ENCODE measurements at regions not wholly inside any gene's neighbourhood (a gene's known extent, or its start where the extent isn't known, plus 50 kb on each side); places are given as distances from the start of the nearest gene placed in this dataset.

DNA sequence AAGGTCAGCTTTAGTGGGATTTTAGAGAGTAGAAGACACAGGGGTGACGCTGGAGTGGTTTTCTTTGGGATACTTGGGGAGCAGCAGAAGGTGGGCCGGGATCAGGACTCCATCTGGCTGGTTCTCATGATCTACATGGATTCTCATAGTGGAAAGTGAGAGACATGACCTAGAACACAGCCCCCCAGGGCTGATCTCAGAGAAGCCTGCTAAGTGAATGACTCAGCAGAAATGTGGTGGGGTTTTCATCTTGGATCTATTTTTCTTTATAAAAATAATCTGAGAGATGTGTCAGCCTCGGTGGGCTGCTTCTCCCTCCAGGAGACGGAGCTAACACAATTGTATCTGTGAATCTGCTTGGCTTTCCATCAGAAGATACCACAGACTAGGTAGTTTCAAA, 484.4 kb downstream of the TMEM121 start:
- TF ChIP-seq, protein P1, sequence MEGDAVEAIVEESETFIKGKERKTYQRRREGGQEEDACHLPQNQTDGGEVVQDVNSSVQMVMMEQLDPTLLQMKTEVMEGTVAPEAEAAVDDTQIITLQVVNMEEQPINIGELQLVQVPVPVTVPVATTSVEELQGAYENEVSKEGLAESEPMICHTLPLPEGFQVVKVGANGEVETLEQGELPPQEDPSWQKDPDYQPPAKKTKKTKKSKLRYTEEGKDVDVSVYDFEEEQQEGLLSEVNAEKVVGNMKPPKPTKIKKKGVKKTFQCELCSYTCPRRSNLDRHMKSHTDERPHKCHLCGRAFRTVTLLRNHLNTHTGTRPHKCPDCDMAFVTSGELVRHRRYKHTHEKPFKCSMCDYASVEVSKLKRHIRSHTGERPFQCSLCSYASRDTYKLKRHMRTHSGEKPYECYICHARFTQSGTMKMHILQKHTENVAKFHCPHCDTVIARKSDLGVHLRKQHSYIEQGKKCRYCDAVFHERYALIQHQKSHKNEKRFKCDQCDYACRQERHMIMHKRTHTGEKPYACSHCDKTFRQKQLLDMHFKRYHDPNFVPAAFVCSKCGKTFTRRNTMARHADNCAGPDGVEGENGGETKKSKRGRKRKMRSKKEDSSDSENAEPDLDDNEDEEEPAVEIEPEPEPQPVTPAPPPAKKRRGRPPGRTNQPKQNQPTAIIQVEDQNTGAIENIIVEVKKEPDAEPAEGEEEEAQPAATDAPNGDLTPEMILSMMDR (IDR thresholded peaks at IDR 0.05): no peak
- TF ChIP-seq EP300 (IDR thresholded peaks at IDR 0.05; ENCODE audit: low read depth): no peak
- no peak for TF ChIP-seq POLR2AphosphoS5 (IDR thresholded peaks at IDR 0.05)
